T-helper 2 cell treated with Interferon-gamma antibody and Interleukin-4, amounts not matched to agents 5 μg/mL and 100 μg/mL, for 36 hours (primary cell): ENCODE measurements at regions not wholly inside any gene's neighbourhood (a gene's known extent, or its start where the extent isn't known, plus 50 kb on each side); places are given as distances from the start of the nearest gene placed in this dataset.
"Not testable (repeated sequence)": the region's sequence is repeated elsewhere in the genome, so short reads cannot be mapped to it uniquely, and the experiment has no call there.

Experiments
- DNase-seq: peaks from one replicate; pipeline ENCODE4 v3.0.0; 2021; ENCODE audit warnings: low spot score
- H3K27ac Mint-ChIP-seq: one replicate; pipeline ENCODE4 v1.8.0; 2021; ENCODE audit warnings: mild to moderate bottlenecking, mixed read lengths
- H3K27me3 Mint-ChIP-seq: one replicate; pipeline ENCODE4 v1.8.0; 2021; ENCODE audit warnings: low read depth, mixed read lengths
- H3K36me3 Mint-ChIP-seq: one replicate; pipeline ENCODE4 v1.8.0; 2021; ENCODE audit warnings: low read depth, mixed read lengths
- H3K4me1 Mint-ChIP-seq: one replicate; pipeline ENCODE4 v1.8.0; 2021; ENCODE audit warnings: low read depth, mixed read lengths
- H3K4me3 Mint-ChIP-seq: one replicate; pipeline ENCODE4 v1.8.0; 2022; ENCODE audit warnings: mild to moderate bottlenecking, moderate library complexity, mixed read lengths
- H3K9me3 Mint-ChIP-seq: one replicate; pipeline ENCODE4 v1.8.0; 2021; ENCODE audit warnings: mixed read lengths

DNA sequence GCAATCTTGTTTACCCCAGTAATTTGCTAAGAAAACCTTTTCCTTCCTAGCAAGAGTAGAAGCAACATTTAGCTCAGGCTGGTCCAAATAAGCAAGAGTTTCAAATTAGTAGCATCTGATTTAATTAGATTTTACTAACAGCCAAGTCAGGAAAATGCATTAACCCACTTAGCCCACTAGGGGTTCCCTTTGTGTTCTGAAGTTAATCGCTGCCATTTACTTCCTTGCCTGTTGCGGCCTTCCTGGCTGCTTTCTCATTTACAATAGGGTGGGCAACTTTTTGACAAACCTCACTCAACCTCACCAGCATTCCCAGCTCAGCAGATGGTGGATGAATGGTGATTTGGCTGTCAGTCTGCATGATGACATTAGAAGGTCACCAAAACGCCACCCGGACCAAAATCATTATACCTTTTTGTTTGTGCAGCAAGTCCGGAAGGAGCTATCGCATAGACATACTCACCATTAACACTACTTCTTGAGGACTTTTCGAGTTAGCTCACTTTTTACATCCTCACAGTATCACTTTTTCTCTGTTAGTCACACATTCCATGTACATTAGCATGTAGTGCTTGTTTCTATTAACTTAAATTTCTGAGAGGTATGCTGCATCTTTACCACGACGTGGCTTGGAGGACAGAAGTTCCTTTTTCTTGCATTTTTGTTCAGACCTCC, 101.5 kb upstream of the SETBP1 start:
- DNase-seq: no peak
- H3K27ac Mint-ChIP-seq: no peak overlapping the region
- no peaks in the 10 kb centered on the region for H3K36me3 Mint-ChIP-seq
- no peaks in the 10 kb centered on the region for H3K9me3 Mint-ChIP-seq
- H3K4me3 Mint-ChIP-seq: no peak overlapping the region
- no peaks in the 10 kb centered on the region for H3K27me3 Mint-ChIP-seq
- H3K4me1 Mint-ChIP-seq: no peaks in the 10 kb centered on the region

DNA sequence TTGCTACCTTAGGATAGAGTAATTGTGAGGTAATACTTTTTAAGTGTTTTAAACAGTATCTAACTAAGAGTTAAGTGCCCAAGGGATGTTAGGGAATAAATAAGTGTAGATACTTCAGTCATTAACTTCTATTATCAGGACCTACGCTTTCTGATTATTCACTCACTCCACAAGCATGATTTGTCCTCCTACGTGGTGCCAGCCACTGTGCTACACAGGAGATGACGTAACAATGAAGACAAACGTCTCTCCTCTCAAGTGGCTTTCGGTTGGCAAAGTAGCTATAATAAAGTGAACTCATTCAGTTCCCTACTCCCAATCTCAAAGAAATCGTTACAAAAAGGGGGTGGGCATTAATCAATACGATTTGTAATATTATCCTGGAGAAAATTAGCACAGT, 100.9 kb upstream of the SETBP1 start:
- no peak for DNase-seq

DNA sequence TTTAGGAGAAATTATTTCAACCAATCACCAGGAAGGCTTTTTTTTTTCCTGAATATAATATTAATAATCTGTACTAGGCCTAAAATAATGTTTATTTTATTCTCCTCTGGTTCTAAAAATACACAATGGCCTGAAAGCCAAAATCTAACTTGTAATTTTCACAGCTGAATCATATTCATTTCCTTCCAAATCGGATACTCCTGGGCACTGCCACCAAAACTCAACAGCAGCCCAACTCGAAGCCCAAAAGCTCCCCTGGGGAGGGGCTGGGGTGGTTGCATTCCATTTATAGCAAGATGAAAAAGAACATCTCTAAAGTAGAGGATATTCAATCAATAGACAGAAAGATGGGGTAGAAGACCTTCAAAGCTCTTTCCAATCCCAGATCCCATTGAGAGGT, 100.5 kb upstream of the SETBP1 start:
- H3K27me3 Mint-ChIP-seq: no peaks in the 10 kb centered on the region
- DNase-seq: no peak
- no peaks in the 10 kb centered on the region for H3K36me3 Mint-ChIP-seq
- H3K27ac Mint-ChIP-seq: no peak overlapping the region
- H3K4me1 Mint-ChIP-seq: no peaks in the 10 kb centered on the region
- no peak overlapping the region for H3K4me3 Mint-ChIP-seq
- no peaks in the 10 kb centered on the region for H3K9me3 Mint-ChIP-seq

More for the DNA sequence above, 100.9 kb upstream of the SETBP1 start:
- no peaks in the 10 kb centered on the region for H3K9me3 Mint-ChIP-seq
- no peak overlapping the region for H3K27ac Mint-ChIP-seq
- H3K27me3 Mint-ChIP-seq: no peaks in the 10 kb centered on the region
- H3K4me3 Mint-ChIP-seq: no peak overlapping the region
- H3K4me1 Mint-ChIP-seq: no peaks in the 10 kb centered on the region
- H3K36me3 Mint-ChIP-seq: no peaks in the 10 kb centered on the region

DNA sequence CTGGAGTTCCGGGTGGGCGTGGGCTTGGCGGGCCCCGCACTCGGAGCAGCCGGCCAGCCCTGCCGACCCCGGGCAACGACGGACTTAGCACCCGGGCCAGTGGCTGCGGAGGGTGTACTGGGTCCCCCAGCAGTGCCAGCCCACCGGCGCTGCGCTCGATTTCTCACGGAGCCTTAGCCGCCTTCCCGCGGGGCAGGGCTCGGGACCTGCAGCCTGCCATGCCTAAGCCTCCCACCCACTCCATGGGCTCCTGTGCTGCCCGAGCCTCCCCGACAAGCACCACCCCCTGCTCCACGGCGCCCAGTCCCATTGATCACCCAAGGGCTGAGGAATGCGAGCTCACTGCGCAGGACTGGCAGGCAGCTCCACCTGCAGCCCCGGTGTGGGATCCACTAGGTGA, 99.9 kb upstream of the SETBP1 start:
- H3K4me3 Mint-ChIP-seq, H3K27ac Mint-ChIP-seq, H3K4me1 Mint-ChIP-seq, DNase-seq, H3K27me3 Mint-ChIP-seq, H3K9me3 Mint-ChIP-seq, H3K36me3 Mint-ChIP-seq: not testable (repeated sequence)

DNA sequence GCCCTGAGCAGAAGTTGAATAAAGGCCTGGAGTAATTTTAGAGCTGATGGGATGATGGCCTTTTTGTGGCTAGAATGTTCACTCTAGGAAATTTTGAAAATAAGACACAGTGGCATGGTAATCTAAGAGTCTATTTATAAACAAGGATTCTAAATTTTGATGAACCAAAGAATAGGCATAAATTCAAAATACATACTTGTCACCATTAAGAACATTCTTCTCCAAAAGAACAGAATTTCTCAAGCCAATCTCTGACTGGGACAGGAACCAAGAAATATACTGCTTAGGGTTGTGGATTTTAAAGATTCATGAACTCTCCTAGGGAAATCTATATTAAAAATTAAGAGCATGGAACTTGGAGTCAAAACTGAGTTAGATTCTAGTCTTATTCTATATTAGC, 98.2 kb upstream of the SETBP1 start:
- H3K27me3 Mint-ChIP-seq: no peaks in the 10 kb centered on the region
- H3K9me3 Mint-ChIP-seq: no peaks in the 10 kb centered on the region
- no peak for DNase-seq
- no peak overlapping the region for H3K27ac Mint-ChIP-seq
- no peak overlapping the region for H3K4me3 Mint-ChIP-seq
- H3K4me1 Mint-ChIP-seq: no peaks in the 10 kb centered on the region
- no peaks in the 10 kb centered on the region for H3K36me3 Mint-ChIP-seq

DNA sequence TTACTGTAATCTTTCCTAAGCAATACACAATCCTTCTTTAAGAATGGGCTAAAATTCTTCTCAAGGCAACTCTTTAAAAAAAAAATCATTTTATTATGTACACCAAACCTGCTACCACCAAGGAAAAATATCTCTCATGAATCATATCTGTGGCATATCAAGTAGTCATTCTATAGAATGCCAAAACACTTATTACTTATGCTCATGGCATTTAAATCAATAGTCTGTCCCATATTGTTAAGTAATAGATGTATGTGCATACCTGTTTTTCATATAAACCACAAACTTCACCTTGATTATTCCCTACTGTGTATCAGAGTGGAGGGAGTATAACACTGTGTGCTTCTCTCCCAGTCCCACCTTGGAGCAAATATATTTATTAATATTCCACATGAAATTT, 95.8 kb upstream of the SETBP1 start:
- H3K4me3 Mint-ChIP-seq: no peak overlapping the region
- no peaks in the 10 kb centered on the region for H3K36me3 Mint-ChIP-seq
- H3K4me1 Mint-ChIP-seq: no peaks in the 10 kb centered on the region
- H3K9me3 Mint-ChIP-seq: no peaks in the 10 kb centered on the region
- DNase-seq: no peak
- peaks cover 3% of the 10 kb centered on the region for H3K27me3 Mint-ChIP-seq
- no peak overlapping the region for H3K27ac Mint-ChIP-seq

DNA sequence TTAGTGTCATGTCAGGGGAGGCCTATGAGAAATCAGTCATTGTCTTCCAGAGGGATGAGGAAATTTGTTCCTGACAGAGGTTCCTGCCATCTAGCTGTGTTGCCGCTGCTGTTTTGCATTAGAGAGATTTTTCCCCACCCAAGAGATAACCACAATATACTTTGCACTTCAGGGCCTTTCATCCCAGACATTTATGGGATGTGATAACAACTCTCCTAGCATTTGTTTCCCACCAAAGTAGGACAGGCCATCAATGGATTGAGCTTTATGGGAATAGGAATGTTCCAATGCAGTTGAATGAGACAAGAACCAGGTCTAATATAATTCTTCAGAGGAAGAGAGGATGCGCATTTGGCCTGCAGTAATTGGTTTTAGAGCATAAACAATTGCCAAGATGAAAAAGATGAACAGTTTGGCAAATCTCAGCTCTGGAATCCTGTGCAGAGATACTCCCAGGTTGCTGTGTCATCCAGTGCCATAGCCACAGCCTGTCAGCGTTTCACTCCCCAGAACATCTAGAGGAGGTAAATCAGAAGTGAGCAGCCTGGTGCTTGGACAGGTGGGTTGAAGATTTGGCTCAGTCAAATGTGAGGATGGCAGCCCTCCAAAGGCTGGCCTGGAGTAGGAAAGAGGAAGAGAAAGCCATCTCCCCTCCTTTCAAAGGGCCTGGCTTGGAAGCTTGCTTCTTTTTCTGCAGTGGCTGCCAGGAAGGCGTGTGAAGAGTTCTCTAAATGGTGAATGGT, 93.7 kb upstream of the SETBP1 start:
- Mint-ChIP-seq H3K36me3 (no peaks in the 10 kb centered on the region), H3K27me3 (peaks cover 3% of the 10 kb centered on the region), H3K27ac (no peak overlapping the region), H3K4me3 (no peak overlapping the region), H3K9me3 (no peaks in the 10 kb centered on the region), H3K4me1 (no peaks in the 10 kb centered on the region)
- no peak for DNase-seq

DNA sequence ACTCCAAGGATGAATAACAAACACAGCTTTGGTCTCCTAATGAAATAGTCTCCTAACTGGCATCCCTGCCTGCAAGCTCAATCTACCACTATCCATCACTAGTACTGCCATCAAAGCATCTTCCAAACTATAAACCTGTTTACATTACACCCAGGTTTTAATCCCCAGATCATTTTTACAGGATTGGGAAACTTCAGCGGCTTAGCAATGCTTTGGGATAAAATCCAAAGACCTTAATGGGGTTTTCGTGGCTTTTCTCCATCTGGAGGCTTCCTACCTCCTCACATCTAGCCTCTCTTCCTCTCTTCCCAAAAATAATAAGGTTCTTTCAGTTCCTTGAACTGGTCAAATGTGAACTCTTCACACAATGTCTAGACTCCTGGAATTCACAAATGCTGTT, 92.2 kb upstream of the SETBP1 start:
- Mint-ChIP-seq H3K27me3 (peaks cover 3% of the 10 kb centered on the region), H3K36me3 (no peaks in the 10 kb centered on the region)
- no peak for DNase-seq

DNA sequence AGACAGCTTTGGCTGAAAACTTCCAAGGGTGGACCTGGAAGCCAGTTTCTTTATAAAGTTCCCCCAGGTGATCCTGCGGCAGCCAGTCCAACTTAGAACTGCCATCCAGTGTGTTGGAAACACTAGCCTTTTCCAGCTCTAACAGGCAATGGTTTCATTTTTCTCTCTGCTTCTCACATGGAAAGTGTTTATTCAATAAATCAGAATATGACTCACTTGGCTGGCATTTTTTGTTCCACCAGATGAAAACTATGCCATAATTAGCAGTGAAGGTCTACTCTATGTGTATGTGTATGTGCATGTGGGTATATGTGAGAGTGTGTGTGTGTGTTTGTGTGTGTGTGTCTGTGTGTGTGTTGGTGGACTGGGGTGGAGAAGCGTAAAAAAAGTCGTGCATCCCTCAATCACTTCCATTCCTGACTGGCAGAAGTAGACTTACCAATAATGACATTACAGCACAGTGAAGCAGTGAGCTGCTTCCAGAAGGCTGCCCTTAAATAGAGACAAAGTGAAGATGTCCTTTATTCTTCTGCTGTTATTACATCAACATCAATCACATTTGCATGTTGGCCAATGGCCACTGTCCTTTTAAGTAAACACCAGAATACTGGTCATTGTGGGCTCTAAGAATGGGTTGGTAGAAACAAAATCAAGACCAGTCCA, 90.9 kb upstream of the SETBP1 start:
- no peak overlapping the region for H3K27ac Mint-ChIP-seq
- no peaks in the 10 kb centered on the region for H3K4me1 Mint-ChIP-seq
- no peak for DNase-seq
- peaks cover 6% of the 10 kb centered on the region for H3K27me3 Mint-ChIP-seq
- H3K9me3 Mint-ChIP-seq: no peaks in the 10 kb centered on the region
- H3K36me3 Mint-ChIP-seq: no peaks in the 10 kb centered on the region
- no peak overlapping the region for H3K4me3 Mint-ChIP-seq

More for the DNA sequence above, 92.2 kb upstream of the SETBP1 start:
- no peaks in the 10 kb centered on the region for H3K9me3 Mint-ChIP-seq
- H3K27ac Mint-ChIP-seq: no peak overlapping the region
- H3K4me1 Mint-ChIP-seq: no peaks in the 10 kb centered on the region
- no peak overlapping the region for H3K4me3 Mint-ChIP-seq

DNA sequence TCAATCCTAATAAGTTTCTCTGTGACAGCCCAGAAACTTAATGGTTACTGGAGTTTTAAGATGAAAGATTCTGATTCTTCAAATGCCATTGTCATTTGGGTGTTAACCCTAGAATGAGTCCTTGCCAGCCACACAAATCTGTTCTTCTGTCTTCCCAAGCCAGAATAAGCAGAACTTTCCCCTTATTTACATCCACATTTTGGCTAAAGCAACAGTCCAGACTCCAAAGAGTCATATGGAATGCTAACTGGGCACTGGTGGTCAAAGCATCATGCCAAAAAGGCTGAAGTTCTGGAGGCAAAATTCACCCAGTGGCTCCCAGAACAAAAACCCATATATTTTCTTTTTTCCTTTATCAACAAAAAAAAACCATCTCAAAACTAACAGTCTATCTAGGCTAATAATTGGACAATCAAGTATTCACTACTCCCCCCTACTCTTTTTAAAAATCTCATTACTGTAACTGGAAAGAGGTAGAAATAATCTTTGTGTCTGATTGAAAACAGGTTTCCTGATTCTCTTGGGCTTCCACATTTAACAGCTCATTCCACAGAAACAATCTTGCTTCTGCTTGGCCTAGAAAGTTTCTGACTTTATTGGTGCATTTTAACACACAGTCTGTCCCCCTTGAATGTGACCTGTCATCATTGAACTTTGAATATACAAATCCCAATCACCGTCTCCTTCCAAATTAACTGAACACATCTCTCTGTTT, 89.6 kb upstream of the SETBP1 start:
- H3K4me1 Mint-ChIP-seq: no peaks in the 10 kb centered on the region
- no peaks in the 10 kb centered on the region for H3K36me3 Mint-ChIP-seq
- H3K27ac Mint-ChIP-seq: no peak overlapping the region
- no peak overlapping the region for H3K4me3 Mint-ChIP-seq
- DNase-seq: no peak
- H3K27me3 Mint-ChIP-seq: peaks cover 6% of the 10 kb centered on the region
- H3K9me3 Mint-ChIP-seq: no peaks in the 10 kb centered on the region

DNA sequence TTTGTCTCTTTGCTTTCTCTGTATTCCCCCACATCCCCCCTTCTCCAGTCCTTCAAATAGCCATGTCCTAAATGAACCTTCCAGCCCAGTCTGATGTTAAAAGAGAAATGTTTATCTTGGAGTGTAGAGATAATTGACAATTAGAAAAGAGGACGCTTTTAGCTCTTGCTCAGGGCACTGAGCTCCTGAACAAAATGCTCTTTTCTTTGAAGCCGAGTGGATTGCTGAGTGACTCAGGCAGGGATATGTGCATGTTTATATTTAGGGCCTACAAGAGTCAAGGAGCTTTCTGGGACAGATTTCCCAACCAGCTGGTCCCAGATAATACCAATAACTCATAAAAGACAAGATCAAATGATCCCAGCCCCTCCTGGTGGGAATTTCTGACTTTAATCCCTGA, 88.0 kb upstream of the SETBP1 start:
- peaks cover 5% of the 10 kb centered on the region for H3K4me1 Mint-ChIP-seq
- H3K27ac Mint-ChIP-seq: no peak overlapping the region
- H3K27me3 Mint-ChIP-seq: peaks cover 9% of the 10 kb centered on the region
- H3K9me3 Mint-ChIP-seq: no peaks in the 10 kb centered on the region
- no peaks in the 10 kb centered on the region for H3K36me3 Mint-ChIP-seq
- H3K4me3 Mint-ChIP-seq: no peak overlapping the region
- DNase-seq: no peak

DNA sequence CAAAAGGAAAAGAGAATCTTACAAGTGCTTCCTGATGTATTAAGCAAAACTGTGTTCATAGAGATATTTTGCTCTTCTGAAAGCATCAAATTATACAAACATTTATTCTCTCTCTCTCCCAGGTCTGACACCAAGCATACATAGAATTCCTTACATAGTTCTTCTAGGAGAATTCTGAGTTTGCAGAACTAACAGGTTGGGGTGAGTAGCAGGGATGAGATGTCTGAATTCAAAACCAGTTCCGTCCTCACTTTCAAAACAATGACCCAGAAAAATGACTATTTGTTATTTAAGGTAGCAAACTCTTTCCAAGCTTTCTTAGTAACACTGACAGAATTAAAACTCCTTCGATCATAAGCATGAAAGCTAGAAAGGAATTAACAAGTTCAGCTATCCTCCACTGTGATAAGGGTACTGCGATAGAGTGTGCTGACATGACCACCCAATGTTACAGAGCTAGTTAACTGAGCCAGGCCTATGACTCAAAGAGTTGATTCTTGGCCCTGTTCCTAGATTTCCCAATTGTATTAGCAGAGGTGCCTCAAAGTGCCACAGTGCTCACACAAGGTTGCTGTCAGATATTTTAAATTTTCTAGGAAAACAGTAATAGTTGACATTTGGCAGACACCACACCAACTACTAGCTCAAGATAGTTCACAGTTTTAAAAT, 85.8 kb upstream of the SETBP1 start:
- H3K36me3 Mint-ChIP-seq: no peaks in the 10 kb centered on the region
- no peak for DNase-seq
- H3K4me3 Mint-ChIP-seq: no peak overlapping the region
- H3K27me3 Mint-ChIP-seq: peaks cover 9% of the 10 kb centered on the region
- H3K9me3 Mint-ChIP-seq: no peaks in the 10 kb centered on the region
- peaks cover 5% of the 10 kb centered on the region for H3K4me1 Mint-ChIP-seq
- H3K27ac Mint-ChIP-seq: no peak overlapping the region

DNA sequence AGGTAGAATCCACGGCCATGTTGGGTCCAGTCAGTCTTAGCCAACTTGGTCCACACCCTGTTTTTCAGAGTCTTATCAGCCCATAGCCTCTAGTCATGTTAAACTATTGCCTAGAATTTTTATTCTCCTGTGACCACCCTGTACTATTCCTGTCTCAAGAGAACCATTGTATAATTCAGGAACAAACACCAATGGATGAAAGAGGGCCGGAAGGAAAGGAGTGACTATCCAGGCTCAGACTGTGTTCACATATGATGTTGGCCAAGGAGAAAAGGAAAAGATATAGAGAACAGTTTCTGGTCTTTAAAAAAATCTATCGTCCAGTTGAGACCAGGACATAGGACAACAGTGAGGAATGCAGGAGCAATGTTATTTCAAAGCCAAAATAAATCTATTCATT, 82.9 kb upstream of the SETBP1 start:
- Mint-ChIP-seq H3K27me3 (peaks cover 14% of the 10 kb centered on the region), H3K4me1 (peaks cover 5% of the 10 kb centered on the region), H3K9me3 (no peaks in the 10 kb centered on the region), H3K4me3 (no peak overlapping the region), H3K36me3 (no peaks in the 10 kb centered on the region), H3K27ac (no peak overlapping the region)
- DNase-seq: no peak
